ENCODE measurements at regions not wholly inside any gene's neighbourhood (a gene's known extent, or its start where the extent isn't known, plus 50 kb on each side); places are given as distances from the start of the nearest gene placed in this dataset.

- no peak overlapping the region for H3K4me3 ChIP-seq (replicated peaks; ENCODE audit: low read depth, low read length)
- TF ChIP-seq, protein P1, sequence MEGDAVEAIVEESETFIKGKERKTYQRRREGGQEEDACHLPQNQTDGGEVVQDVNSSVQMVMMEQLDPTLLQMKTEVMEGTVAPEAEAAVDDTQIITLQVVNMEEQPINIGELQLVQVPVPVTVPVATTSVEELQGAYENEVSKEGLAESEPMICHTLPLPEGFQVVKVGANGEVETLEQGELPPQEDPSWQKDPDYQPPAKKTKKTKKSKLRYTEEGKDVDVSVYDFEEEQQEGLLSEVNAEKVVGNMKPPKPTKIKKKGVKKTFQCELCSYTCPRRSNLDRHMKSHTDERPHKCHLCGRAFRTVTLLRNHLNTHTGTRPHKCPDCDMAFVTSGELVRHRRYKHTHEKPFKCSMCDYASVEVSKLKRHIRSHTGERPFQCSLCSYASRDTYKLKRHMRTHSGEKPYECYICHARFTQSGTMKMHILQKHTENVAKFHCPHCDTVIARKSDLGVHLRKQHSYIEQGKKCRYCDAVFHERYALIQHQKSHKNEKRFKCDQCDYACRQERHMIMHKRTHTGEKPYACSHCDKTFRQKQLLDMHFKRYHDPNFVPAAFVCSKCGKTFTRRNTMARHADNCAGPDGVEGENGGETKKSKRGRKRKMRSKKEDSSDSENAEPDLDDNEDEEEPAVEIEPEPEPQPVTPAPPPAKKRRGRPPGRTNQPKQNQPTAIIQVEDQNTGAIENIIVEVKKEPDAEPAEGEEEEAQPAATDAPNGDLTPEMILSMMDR (IDR thresholded peaks at IDR 0.05; ENCODE audit: low read length, missing control alignments): no peak
- DNase-seq (ENCODE audit: low read depth): no peak
These were observed 218.5 kb upstream of the AFF2 start for GRCh38 chrX:148281920-148282319.

DNA sequence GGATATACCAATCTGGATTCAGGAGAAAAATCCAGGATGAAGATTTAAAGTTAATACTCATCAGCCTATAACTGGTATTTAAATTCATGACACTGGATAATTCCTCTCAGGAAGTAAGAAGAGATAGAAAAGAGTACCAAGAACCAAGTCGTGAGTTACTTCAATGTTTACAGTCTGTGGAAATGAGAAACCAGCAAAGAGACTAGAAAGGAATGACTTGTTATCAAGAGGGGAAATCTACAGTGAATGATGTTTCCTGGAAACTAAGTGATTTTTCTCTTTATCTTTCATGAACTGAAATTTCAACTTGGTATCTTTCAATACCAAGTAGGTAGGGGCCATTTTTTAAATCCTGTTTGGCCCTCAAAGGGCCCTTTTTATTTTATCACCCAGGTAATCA, 217.9 kb upstream of the AFF2 start:
- DNase-seq (ENCODE audit: low read depth): no peak
- TF ChIP-seq, protein P1 (IDR thresholded peaks at IDR 0.05; ENCODE audit: low read length, missing control alignments): no peak
- H3K4me3 ChIP-seq (replicated peaks; ENCODE audit: low read depth, low read length): no peak overlapping the region

DNA sequence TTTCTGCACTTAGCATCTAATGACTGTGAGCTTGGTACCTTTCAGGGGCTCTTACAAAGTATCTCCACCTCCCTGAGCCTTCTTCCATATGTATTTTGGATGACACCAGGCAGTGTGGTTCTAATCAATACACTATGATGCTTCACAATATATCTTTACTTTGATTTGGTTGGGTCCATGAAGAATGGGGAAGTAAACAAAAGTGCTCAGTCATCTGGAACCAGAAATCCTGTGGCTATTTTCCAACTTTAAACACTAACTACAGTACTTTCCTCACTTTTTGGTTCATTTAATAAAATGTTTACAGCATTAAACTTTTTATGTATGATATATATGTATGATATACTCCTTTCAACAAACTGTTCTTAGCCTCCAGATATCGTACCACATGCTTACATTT, 216.4 kb upstream of the AFF2 start:
- no peak overlapping the region for H3K4me3 ChIP-seq (replicated peaks; ENCODE audit: low read depth, low read length)
- TF ChIP-seq, protein P1 (IDR thresholded peaks at IDR 0.05; ENCODE audit: low read length, missing control alignments): no peak
- DNase-seq (ENCODE audit: low read depth): no peak

DNA sequence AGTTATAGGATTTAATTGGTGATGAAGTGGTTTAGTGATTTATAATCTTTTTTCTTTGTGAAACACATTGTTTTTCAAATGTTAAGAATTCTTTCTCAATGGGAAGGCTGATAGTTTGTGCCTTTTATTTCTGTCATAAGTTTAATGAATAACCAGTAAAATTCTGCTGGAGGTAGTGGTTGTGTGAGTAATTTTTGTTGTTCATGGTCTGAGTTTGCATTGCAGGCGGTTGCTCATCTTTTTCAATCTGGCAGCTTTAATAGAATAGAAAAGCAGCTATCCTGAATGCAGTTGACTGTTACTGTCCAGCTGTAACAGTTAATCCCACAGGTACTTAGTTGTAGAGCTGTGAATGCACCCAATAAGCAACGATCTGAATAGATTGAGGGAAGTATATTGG, 215.6 kb upstream of the AFF2 start:
- H3K4me3 ChIP-seq (replicated peaks; ENCODE audit: low read depth, low read length): no peak overlapping the region
- TF ChIP-seq, protein P1 (IDR thresholded peaks at IDR 0.05; ENCODE audit: low read length, missing control alignments): no peak
- DNase-seq (ENCODE audit: low read depth): no peak

DNA sequence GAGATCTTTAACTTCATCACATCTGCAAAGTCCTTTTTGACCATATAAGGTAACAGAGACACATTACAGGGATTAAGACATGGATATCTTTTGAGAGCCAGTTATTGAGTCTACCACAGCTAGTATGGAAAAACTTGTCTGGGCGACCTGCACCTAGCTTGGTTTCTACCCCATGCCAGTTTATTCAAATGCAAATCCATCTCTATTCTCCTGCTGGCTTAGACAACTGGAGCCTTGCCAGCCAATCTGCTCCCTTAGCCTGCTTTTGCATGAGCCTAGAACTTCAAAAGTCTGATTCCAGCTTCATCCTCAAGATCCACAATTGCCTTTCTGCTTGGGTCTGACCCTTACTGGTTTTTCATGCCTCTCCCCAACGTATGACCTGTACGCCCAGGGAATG, 212.0 kb upstream of the AFF2 start:
- DNase-seq (ENCODE audit: low read depth): no peak
- TF ChIP-seq, protein P1 (IDR thresholded peaks at IDR 0.05; ENCODE audit: low read length, missing control alignments): no peak
- no peak overlapping the region for H3K4me3 ChIP-seq (replicated peaks; ENCODE audit: low read depth, low read length)

DNA sequence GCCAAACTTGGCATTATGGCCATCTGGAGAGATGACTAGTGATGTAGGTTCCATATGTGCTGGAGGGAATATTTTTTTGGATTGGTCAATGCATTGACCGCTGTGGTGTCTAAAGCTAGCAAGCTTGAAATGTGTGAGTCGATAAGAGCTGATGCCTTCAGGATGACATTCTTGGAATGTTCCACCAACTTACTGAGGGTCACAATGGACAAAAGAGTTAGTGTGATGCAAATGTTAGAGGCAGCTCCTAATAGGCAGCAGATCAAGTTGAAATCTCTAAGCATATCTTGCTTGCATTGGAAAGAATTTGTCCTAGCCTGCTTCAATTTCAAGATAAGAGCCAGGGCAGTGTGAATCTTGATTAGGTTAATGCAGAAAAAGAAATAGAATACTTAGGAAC, 210.4 kb upstream of the AFF2 start:
- no peak overlapping the region for H3K4me3 ChIP-seq (replicated peaks; ENCODE audit: low read depth, low read length)
- no peak for DNase-seq (ENCODE audit: low read depth)
- TF ChIP-seq, protein P1 (IDR thresholded peaks at IDR 0.05; ENCODE audit: low read length, missing control alignments): no peak

DNA sequence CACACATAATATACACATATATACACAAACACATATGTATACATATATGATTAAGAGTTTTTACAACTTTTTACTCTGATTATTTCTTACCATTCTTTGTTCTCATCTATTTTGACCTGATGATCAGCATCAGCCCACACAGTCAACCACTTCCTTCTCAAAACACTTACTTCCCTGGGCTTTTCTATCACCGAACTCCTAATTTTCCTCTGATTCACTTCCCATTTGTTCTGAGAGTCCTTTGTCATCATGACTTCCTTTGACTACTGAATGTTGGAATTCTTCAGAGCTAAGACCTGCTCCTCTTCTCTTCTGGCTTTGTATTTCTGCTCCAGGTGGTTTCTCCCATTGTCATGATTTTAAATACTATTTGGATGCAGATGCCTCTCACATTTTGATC, 209.5 kb upstream of the AFF2 start:
- TF ChIP-seq, protein P1 (IDR thresholded peaks at IDR 0.05; ENCODE audit: low read length, missing control alignments): no peak
- no peak for DNase-seq (ENCODE audit: low read depth)

More for the DNA sequence above, 209.5 kb upstream of the AFF2 start:
- H3K4me3 ChIP-seq (replicated peaks; ENCODE audit: low read depth, low read length): no peak overlapping the region

Data from fibroblast of pulmonary artery (primary cell).